Femur (tissue), 1 donor: ENCODE measurements at regions not wholly inside any gene's neighbourhood (a gene's known extent, or its start where the extent isn't known, plus 50 kb on each side); places are given as distances from the start of the nearest gene placed in this dataset.

Experiments used
- DNase-seq: peaks from one replicate; pipeline ENCODE4 v3.0.0-alpha.2; 2017

DNA sequence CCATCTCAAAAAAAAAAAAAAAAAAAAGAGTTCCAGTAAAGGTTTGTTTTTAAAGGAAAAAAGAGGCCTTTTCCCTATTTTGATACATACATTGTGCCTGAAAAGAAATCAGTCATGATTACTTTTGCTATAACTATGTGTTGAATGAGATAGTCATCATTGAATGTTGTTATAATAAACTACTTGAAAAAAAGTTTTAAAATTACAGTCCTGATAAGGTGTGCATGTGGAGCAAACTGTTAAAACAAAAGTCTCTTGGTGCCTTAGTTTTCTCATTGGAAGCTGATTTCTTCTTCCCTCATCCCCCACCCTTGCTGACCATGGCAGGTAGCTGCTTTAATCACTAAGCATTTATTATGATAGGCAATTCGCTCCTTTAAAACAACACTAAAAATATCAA is 172.3 kb upstream of the TBCA start:
- no peak for DNase-seq

DNA sequence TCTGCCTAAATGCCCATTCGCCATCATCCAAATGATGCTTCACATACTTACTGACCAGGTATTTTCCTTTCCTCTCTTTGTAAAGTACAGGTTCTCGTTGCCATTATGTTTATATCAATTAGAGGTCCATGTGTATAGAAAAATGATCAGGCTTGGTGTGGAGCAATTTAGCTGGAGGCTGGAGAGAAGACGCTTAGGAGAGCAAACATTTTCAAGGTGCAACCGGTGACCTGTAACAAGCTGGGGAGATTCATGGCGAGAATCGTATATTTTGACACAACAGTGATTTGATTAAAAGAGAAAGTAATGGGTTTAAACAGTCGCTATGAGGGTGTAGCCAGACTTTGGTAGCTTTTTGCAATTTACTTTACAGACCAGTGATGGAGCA is 170.9 kb upstream of the TBCA start:
- DNase-seq, result no peak

DNA sequence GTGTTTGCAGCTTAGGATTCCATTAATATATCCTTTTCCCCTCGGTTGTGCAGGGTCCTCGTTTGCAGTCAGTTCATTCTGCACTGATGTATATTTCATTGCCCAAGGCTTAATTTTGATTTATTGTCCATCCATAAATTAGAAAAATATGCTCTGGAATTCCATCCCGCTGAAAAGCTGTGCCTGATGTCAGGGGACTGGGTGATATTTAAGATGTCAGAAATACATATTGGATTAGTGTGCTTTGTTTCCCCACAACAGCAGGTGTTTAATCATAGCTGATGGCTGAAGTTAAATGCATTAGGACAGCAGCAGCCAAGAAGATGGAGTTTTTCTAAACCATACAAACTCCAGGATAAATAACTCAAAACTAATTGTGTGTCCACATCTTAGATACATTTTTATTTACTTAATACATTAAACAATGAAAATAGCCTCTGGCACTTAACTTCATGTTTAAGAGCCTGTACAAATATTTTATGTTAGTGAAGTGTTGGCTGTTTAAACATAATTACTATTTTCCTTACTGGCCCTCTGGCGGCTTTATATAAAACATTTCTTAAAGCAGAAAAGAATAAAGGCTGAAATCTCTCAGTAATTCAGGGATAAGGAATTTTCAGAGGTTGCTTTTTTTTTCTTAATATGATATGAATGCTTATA is 170.4 kb upstream of the TBCA start:
- no peak for DNase-seq

DNA sequence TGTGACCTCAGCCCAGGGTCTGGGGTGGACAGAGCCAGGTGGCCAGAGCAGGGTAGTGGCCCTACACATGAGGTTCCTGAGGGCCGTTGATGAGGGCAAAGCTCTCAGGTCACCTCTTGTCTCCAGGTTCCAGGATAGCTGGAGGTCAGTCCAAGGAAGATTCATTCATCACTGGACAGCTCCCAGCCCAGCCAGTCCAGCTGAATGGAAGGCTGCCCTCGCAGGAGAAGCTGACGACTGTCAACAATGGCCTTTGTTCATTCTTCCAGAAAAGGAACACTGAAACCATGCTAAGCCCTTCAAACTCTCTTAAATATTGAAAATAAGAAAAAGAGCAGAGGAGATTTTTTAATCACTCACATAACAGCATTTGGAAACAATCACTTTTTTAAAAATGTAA is 169.7 kb upstream of the TBCA start:
- no peak for DNase-seq

DNA sequence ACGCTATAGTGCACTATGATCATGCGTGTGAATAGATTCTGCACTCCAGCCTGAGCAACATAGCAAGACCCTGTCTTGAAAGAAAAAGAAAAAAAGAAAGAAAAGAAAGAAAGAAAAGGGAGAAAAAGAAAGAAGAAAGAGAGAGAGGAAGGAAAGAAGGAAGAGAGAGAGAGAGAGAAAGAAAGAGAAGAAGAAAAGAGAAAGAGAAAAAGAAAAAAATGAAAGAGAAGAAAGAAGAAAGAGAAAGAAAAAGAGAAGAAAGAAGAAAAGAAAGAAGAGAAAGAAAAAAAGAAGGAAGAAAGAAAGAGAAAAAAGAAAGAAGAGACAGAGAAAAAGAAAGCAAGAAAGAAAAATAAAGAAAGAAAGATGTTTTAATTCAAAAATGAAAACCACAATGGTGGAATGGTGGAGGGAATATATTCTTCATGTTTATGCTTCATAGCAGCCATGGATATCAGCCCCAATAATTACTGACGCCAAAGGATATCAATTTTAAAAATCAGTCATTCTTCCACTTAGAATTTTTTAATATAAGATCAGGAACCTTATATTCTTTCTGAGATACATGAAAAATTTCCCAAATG is 168.7 kb upstream of the TBCA start:
- DNase-seq, result no peak

DNA sequence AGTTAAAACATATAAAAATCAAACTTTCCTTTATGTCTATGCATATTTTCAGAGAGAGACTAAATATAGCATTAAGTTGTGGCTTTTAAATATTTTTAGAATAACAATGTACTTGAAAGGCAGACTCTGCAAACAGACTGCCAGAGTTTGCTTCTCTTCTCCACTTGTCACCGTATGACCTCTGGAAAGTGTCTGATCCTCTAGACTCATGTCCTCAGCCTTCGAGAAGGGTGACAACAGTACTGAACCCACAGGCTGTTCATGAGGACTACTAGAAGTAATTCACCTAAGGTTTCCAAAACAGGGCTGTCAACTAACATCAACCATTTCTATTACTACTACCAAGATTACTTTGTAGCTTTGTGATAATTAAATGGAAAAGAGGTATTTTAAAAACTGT is 167.7 kb upstream of the TBCA start:
- no peak for DNase-seq

DNA sequence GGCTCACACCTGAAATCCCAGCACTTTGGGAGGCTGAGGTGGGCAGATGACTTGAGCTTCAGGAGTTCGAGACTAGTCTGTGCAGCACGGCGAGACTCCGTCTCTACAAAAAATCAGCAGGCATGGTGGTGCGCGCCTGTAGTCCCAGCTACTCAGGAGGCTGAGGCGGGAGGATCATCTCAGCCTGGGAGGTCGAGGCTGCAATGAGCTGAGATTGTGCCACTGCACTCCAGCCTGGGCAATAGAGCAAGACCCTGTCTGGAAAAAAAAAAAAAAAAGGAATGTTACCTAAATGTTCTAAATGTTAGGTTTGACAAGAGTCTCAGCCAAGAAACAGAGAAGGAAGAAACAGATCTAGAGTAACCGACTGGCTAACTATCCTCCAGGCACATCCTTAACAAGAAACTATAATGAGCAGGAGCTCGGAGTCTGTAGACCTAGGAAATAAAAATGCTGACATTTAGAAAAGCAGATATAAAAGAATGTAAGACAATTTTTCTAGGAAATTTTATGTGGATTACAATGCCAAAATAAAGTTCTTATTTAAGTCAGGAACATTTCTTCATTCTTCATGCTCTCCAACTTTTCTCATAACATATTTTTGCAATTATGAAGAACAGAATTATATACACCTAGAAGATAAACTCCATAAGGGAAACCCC is 166.6 kb upstream of the TBCA start:
- DNase-seq, result no peak

DNA sequence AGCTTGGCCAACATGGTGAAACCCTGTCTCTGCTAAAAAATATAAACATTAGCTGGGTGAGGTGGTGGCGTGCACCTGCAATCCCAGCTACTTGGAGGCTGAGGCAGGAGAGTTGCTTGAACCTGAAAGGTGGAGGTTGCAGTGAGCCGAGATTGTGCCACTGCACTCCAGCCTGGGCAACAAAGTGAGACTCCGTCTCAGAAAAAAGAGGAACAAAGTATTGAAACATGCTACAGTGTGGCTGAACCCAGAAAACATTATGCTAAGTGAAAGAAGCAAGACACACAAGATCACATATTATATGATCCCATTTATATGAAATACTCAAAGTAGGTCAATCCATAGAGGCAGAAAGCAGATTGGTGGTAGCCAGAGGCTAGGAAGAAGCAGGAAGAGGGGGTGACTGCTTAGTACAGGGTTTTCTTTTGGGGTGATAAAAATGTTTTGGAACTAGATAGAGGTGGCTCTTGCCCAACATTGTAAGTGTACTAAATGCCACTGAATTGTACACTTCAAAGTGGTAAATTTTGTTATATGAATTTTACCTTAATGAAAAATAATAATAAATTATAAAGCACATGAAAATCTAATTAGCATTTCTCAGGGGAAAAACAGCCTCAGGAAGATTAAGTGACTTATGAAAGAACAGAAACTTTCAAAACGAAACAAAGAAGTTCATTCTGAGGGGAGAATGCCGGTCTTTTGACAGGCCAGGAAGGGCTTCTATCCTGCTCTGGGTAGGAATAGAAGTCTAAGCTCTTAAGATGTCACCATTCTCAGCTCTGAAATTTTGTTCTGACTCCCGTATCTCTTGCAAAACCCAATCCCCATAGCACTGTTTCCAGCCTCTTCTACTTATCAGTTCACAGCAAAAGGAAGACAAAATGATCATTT is 161.1 kb upstream of the TBCA start:
- DNase-seq, result no peak

DNA sequence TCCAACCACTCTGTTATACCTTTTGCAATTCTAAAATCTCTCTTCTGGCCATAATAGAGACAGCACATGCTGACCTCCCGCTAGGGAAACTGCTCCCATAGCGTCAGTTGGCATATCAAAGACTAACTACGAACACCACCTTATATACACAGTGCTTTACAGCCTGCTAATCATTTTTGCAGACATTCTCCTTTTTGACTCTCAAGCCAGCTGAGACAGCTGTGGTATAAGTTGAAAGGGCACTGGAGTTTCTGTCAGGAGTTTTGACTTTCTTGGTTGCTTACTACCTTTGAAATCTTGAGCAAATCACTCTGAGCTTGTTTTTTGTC is 160.2 kb upstream of the TBCA start:
- no peak for DNase-seq

DNA sequence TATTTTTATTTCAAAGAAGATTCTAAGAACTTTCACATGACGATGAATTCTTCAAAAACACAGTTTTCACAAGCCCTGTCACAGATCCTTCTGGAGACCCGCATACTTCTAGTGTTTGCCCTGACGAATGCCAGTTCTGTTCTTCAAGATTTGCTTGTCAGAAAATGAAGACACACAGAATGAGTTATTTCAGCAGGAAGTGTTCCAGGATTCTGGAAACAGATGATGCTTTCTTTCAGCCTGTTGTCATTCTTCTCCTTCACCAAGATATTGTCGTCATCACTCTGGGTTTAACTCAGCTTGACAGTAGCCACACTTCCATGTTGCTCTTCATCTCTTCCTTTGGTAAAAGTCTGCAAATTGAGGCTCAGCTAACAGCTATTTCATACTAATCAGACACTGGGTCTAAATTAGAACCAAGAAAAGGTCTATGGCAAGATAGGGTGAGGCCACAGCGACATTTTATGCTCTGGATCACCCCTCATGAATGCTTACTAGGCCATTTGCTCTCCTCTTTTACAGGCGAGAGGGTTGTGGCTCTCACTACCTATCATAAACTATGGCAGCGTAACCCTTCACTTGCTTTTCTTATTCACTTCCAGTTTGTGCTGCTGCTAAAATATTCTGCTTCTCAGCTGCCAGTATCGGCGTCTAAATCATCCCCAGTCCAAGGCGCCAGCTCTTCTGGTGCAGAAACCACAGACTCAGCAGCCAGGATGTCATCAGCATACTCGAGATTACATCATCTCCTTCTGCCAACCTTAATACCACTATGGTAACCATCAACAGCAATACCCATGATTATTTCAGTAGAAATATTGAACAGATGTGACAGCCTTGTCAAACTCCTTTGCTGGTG is 159.6 kb upstream of the TBCA start:
- no peak for DNase-seq

DNA sequence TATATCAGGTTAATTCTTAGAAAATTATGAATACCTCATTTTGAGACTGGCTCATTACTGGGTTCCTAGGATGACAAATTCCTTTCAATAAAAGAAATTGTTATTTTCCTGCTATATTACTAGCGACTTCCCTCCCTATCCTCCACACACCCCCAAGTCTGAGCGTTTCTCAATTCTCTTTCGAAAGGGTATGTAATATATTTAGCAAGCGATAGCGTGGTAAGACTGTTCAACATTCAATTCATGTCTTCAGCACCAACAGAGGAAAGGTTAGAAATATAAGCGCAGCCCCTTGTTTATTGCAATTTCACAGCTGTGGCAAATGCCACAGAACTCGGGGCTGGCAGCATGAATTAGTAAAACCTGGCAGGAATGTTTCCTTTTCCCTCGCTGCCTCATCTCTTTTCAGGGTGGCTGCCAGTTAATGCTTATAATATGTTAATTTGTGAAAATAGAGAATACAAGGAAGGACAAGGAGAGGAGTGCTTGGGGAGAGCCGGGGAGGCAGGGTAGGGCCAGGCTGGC is 152.7 kb upstream of the TBCA start:
- no peak for DNase-seq

DNA sequence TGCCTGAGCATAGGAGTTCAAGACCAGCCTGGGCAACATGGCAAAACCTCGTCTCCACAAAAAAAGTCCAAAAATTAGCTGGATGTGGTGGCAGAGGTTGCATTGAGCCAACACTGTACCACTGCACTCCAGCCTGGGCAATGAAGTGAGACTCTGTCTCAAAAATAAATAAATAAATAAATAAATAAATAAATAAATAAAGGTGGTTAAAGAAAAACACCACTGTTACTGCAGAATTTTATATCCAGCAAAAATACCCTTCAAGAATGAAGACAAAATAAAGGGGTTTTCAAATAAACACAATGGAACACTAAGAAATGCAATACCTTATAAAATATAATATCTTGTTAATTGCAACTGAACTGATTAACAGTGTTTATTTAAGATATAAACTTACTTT is 150.2 kb upstream of the TBCA start:
- no peak for DNase-seq

DNA sequence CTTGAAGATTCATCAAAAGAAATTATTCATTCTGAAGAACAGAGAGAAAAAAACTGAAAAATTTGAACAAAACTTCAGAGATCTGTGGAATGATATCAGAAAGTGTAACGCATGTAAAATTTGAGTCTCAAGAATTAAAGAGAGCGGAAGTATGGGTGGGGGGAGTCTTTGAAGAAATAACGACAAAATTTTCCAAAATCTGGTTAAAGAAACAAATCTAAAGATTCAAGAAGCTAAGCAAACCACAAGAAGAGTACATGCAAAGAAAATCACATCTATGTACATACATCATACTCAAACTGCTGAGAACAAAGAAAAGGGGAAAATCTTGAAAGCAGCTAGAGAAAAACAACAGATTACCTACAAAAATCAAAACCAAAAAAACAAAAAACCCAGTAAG is 149.4 kb upstream of the TBCA start:
- no peak for DNase-seq

DNA sequence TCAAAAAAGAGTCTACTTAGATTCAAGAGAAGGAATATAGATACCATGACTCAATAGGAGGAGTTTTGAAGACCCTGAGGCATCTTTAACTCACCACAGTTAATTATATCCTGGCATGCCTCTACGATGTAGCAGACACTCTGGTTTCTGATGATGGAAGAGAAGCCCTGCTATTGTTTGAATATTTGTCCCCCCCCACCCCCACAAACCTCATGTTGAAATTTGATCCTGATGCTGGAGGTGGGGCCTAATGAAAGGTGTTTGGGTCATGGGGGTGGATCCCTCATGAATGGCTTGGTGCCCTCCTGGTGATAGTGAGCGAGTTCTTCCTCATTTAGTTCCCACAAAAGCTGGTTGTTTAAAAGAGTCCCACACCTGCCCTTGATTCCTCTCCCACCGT is 147.9 kb upstream of the TBCA start:
- no peak for DNase-seq

DNA sequence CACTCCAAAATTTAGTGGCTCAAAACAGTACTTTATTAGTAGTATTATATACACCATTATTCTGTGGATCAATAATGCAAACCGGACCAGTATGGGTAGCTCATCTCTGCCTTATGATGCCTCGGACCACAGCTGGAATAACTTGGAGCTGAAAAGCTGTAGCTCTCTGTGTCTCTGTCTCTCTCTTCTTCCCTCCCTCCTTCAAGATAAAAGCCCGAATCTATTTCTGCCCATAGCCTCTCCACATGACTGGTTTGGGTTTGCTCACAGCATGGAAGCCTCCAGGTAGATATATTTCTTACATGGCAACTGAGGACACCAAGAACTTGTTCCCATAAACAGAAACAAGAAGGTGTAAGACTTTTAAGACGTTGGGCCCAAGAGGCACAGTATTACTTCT is 147.5 kb upstream of the TBCA start:
- no peak for DNase-seq

DNA sequence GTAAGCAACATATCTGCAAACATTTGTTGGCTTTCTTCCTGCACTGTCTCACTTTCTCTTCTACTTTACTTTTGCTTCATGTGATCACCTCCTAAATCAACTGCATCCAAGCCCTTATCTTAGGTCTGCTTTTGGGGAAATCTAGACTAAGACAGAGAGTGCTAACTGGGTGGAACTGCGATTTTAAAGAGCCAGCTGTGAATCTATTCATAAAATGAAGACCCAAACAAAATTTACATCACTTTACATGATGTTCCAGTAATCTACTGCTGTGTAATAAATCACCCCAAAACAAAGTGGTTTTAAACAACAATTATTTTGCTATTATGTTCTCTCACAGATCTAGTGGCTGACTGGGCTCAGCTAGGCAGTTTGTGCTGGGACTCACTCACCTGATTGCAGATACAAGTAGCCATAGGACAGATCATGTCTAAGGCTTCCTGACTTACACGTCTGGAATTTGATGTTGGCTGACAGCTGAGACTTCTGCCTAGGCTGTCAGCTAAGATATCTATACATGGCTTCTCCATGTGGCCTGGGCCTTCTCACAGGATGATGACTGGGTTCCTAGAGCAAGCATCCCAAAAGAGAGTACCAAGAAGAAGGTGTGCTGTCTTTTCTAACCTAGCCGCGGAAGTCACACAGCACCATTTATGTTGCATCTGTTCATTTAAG is 145.1 kb upstream of the TBCA start:
- no peak for DNase-seq

DNA sequence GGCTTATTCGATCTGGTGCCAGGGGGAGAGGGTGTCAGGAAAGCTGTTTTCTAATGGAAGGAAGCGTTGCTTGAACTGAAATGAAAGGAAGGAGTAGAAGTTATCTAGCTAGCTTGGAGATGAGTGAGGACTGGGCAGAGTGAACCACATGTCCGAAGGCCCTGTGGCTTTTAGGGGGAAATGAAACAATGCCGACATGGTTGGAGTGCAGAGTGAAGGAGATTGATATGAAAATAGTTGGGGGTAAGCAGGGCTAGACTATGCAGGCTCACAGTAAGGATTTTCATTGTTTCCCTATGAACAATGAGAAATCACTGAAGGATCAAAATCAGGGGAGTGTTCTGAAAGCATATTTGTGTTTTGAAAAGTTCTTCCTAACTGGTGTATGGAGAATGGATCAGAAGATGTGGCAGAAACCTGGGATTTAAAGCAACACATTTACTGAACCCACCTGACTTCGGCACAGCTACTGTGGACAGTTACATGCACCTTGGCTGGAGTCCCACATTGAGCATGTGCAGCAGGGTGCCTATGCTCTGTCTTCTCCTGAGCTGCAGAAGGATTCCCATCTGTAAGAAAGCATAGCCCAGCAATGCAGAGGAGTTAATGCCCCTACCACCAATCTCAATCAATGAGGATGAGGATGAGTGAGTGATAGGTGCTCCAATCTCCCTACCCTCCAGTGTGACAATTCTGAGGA is 144.4 kb upstream of the TBCA start:
- no peak for DNase-seq

DNA sequence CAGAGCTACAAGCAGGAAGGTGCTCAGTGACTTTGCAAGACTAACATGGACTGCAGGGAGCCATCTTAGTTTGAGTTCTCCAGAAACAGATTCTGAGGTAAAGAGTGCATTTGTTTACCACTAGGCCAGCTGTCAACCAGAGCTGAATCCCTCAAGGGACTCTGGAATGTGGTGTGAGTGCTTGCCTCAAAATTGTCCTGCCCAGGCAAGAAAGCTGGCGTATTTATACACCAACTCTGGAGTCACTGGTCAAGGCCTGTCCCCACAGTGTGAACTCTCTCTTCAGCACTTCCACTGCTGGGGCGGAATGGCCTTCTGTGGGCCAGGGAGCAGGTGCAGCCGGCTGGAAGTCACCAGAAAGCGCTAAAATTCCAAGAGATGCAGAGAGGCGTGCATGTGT is 139.2 kb upstream of the TBCA start:
- no peak for DNase-seq

DNA sequence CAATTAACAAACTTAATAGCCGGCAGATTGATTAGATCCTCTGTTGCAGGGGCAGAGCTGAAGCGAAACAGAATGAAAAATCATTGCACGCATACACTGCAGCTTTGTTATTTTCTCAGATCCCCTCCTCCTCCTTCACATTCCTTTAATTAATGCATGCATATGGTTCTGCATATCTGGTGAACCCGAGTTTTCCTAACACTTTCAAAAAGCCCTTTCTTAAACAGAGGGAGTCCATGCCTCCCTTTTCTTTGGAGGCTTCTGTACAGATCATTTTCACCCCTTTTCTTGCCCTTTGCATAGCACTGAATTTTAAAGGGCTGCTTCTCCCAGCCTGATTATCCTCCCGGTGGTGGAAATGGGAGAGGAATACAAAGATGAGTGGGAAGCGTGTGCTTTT is 136.6 kb upstream of the TBCA start:
- no peak for DNase-seq

DNA sequence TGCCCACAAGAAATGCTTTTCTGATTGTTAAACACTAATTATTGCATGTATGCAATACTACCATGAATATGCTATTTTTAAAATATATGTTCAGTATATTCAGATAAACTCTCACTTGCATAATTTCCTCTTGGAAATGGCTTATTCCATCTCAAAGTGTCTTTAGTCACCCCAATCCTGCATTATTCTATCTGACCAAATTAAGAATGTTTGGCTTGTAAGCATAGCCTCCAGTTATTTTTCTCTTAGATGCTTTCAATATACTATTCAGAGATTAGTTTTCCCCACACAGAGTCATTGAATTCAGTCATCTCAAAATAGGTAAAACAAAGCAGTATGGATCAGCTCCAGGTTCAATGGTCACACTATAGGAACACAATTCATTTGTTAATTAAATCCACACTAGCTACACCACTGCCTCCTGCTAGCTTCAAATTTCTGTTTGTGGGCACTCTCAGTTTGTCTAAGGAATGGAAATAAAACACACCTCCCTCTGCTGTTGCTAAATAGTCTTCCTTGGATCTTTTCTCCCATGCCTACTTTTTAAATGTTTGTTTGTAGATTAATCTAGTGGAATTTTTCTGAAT is 134.6 kb upstream of the TBCA start:
- DNase-seq, result no peak

DNA sequence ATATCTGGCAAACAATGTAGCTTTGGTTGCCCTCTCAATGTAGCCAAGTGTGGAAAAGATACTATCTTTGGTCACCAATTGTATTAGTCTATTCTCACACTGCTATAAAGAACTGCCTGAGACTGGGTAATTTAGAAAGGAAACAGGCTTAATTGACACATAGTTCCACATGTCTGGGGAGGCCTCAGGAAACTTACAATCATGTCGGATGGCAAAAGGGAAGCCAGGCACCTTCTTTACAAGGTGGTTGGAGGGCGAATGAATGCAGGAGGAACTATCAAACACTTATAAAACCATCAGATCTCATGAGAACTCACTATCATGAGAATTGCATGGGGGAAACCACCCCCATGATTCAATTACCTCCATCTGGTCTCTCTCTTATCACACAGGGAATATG is 133.1 kb upstream of the TBCA start:
- DNase-seq, result no peak
